Neutrophil (primary cell): ENCODE measurements at regions not wholly inside any gene's neighbourhood (a gene's known extent, or its start where the extent isn't known, plus 50 kb on each side); places are given as distances from the start of the nearest gene placed in this dataset.
A peak's percentile ranks its signal among the peaks of the same experiment; 100 is the strongest.

Experiments
- H3K27ac ChIP-seq: fragments of 200-600 bp; sonication (generic); 2 replicates; pipeline ENCODE4 v1.5.1; 2016; ENCODE audit warnings: mild to moderate bottlenecking, moderate library complexity
- H3K27me3 ChIP-seq: fragments of 200-600 bp; sonication (generic); 2 replicates; pipeline ENCODE4 v1.6.0; 2016; ENCODE audit warnings: mild to moderate bottlenecking
- H3K36me3 ChIP-seq: fragments of 200-600 bp; sonication (generic); 2 replicates; pipeline ENCODE4 v1.5.1; 2017
- H3K4me1 ChIP-seq, 2 experiments: fragments of 200-600 bp in 1 of 2; sonication (generic) in 1 of 2; 1 replicate in 1 of 2; 2 replicates in 1 of 2; pipeline versions ENCODE4 v1.5.1 to v1.6.1; 2013 to 2016; ENCODE audit warnings: low read depth in 1 of 2, low read length in 1 of 2, mild to moderate bottlenecking in 1 of 2, moderate library complexity in 1 of 2; ENCODE audit not compliant: control insufficient read depth in 1 of 2, insufficient read depth in 1 of 2
- H3K4me3 ChIP-seq, 2 experiments: fragments of 200-600 bp in 1 of 2; sonication (generic) in 1 of 2; 1 replicate in 1 of 2; 2 replicates in 1 of 2; pipeline ENCODE4 v1.5.1; 2013 to 2016; ENCODE audit warnings: low read depth in 1 of 2, low read length in 1 of 2, mild to moderate bottlenecking in 1 of 2, moderate library complexity in 1 of 2
- H3K9me3 ChIP-seq: fragments of 200-600 bp; sonication (generic); 2 replicates; pipeline ENCODE4 v1.5.1; 2016
- TF ChIP-seq, protein P1 (sequence below): fragments of 200-600 bp; sonication (generic); IDR thresholded peaks from 2 replicates; pipeline ENCODE4 v1.5.1; 2016; ENCODE audit warnings: antibody characterized with exemption

DNA sequence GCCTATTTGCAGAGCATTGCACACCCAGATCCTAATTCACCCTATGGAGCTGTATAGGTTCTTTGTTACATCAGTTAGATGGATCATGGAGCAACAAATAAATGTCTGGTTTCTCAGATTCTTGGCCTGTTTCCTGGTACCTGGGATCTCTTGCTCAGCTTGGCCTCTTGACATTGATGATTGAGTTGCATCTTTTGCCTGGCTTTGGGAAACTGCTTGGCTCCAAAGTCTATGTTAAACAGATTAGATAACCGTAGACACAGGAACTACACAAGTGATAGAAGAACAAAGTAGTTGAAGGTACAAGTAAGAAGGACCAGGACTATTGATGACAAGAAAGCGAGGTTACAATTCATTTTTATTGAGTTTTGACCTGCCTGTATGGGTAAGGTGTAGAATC, 77.3 kb downstream of the TMEM100 start:
- Histone ChIP-seq H3K4me3 (no peak overlapping the region), H3K36me3 (no peaks in the 10 kb centered on the region), H3K27me3 (no peaks in the 10 kb centered on the region), H3K4me1 (peaks cover 3 to 5% of the 10 kb centered on the region in 2 experiments), H3K27ac (no peak overlapping the region), H3K9me3 (no peaks in the 10 kb centered on the region)
- TF ChIP-seq, protein P1, sequence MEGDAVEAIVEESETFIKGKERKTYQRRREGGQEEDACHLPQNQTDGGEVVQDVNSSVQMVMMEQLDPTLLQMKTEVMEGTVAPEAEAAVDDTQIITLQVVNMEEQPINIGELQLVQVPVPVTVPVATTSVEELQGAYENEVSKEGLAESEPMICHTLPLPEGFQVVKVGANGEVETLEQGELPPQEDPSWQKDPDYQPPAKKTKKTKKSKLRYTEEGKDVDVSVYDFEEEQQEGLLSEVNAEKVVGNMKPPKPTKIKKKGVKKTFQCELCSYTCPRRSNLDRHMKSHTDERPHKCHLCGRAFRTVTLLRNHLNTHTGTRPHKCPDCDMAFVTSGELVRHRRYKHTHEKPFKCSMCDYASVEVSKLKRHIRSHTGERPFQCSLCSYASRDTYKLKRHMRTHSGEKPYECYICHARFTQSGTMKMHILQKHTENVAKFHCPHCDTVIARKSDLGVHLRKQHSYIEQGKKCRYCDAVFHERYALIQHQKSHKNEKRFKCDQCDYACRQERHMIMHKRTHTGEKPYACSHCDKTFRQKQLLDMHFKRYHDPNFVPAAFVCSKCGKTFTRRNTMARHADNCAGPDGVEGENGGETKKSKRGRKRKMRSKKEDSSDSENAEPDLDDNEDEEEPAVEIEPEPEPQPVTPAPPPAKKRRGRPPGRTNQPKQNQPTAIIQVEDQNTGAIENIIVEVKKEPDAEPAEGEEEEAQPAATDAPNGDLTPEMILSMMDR: no peak

GRCh38 chr17:55644346-55644745, 78.3 kb downstream of the TMEM100 start:
- H3K4me3 ChIP-seq: no peak overlapping the region
- no peak overlapping the region for H3K27ac ChIP-seq

GRCh38 chr17:55642741-55643140, 79.9 kb downstream of the TMEM100 start:
- no peaks in the 10 kb centered on the region for H3K36me3 ChIP-seq
- H3K4me3 ChIP-seq: no peak overlapping the region
- TF ChIP-seq, protein P1: no peak
- no peaks in the 10 kb centered on the region for H3K27me3 ChIP-seq
- H3K27ac ChIP-seq: no peak overlapping the region
- H3K4me1 ChIP-seq: peaks cover 11 to 17% of the 10 kb centered on the region in 2 experiments
- no peaks in the 10 kb centered on the region for H3K9me3 ChIP-seq

More at GRCh38 chr17:55644346-55644745, 78.3 kb downstream of the TMEM100 start:
- no peaks in the 10 kb centered on the region for H3K36me3 ChIP-seq
- H3K9me3 ChIP-seq: no peaks in the 10 kb centered on the region
- H3K27me3 ChIP-seq: no peaks in the 10 kb centered on the region
- TF ChIP-seq, protein P1: no peak
- H3K4me1 ChIP-seq: peaks cover 11 to 15% of the 10 kb centered on the region in 2 experiments

DNA sequence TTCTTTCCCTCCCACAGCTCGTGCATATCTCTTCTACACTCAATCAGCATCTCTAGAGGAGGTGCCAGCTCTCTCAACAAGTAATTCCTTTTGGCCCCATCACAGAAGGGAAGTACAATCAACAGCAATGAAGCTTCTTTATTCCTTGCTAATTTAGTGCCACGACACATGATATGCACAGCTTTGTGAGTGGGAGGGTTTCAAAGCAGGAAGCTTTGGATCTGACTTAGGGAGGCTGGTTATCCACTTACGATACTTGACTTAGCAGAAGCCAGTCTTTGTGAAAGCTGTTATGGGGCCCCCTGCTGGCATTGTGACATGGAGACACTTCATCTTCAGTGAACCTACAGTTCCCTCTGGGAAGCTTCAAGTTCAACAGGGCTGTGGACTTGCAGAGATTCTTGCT, 81.0 kb downstream of the TMEM100 start:
- Histone ChIP-seq H3K27me3 (no peaks in the 10 kb centered on the region), H3K27ac (peak overlapping the region; percentile 3), H3K36me3 (no peaks in the 10 kb centered on the region), H3K9me3 (no peaks in the 10 kb centered on the region), H3K4me3 (no peak overlapping the region), H3K4me1 (peaks cover 11 to 17% of the 10 kb centered on the region in 2 experiments)
- TF ChIP-seq, protein P1: peak; percentile 46

DNA sequence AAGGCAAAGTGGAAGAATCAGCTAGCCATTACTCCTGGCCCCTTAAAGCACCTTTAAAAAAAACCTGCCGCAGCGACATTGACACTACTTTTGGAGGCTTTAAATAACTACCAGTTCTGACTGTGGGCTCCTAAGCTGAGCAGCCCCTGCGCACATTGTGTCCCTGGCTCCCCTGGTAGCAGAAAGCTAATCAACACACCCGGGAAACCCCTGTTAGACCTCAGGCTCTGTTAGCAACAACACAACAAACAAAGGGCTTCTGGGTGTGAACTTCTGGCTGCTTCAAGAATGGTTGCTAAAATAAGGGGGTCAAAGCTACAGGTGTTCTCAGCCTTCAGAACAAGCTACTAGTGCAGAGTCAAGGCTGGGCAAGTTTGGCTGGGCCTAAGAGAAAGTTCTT, 83.6 kb downstream of the TMEM100 start:
- no peaks in the 10 kb centered on the region for H3K9me3 ChIP-seq
- TF ChIP-seq, protein P1: no peak
- H3K4me1 ChIP-seq: peaks cover 11 to 17% of the 10 kb centered on the region in 2 experiments
- H3K4me3 ChIP-seq: no peak overlapping the region
- H3K27me3 ChIP-seq: no peaks in the 10 kb centered on the region
- peak overlapping the region; percentile 64 for H3K27ac ChIP-seq
- H3K36me3 ChIP-seq: no peaks in the 10 kb centered on the region
